ENCODE measurements at regions not wholly inside any gene's neighbourhood (a gene's known extent, or its start where the extent isn't known, plus 50 kb on each side); places are given as distances from the start of the nearest gene placed in this dataset.

- TF ChIP-seq CTCF (conservative IDR thresholded peaks at IDR 0.05 in 1 of 2, IDR thresholded peaks at IDR 0.05 in 1 of 2; ENCODE audit: extremely low read depth in 1 of 2, insufficient read depth in 1 of 2, low read depth in 1 of 2, low read length in 2 of 2) (no peak), EZH2 (IDR thresholded peaks at IDR 0.05; ENCODE audit: borderline replicate concordance, low read length) (no peak)
Measured at GRCh38 chr6:102300350-102300749, 906.8 kb downstream of the GRIK2 start.
